Liver (tissue), 8 donors: ENCODE measurements at regions not wholly inside any gene's neighbourhood (a gene's known extent, or its start where the extent isn't known, plus 50 kb on each side); places are given as distances from the start of the nearest gene placed in this dataset.

Experiments
- DNase-seq: peaks from one replicate; pipeline ENCODE4 v3.0.0-alpha.2; 2017; ENCODE audit warnings: low spot score
- H3K27ac ChIP-seq, 2 donors: one replicate each; pipeline ENCODE4 v1.7.0; 2013; ENCODE audit warnings: inconsistent platforms in 2 of 2, low read length in 2 of 2, control low read depth in 1 of 2, low read depth in 1 of 2, mild to moderate bottlenecking in 1 of 2
- H3K27me3 ChIP-seq, 4 donors: one replicate each; pipeline versions ENCODE4 v1.6.1 to v1.7.0; 2013; ENCODE audit warnings: low read length in 3 of 4, inconsistent platforms in 1 of 4, mild to moderate bottlenecking in 1 of 4, moderate library complexity in 1 of 4; ENCODE audit not compliant: control insufficient read depth in 4 of 4, insufficient read depth in 4 of 4
- H3K36me3 ChIP-seq, 4 donors: one replicate each; pipeline versions ENCODE4 v1.6.1 to v1.7.0; 2013; ENCODE audit warnings: low read length in 3 of 4, mild to moderate bottlenecking in 3 of 4, low read depth in 1 of 4, moderate library complexity in 1 of 4; ENCODE audit not compliant: control insufficient read depth in 4 of 4, insufficient read depth in 3 of 4
- H3K4me1 ChIP-seq, 4 donors: one replicate each; pipeline versions ENCODE4 v1.6.1 to v1.7.0; 2013; ENCODE audit warnings: low read length in 3 of 4, mild to moderate bottlenecking in 3 of 4, moderate library complexity in 1 of 4; ENCODE audit not compliant: control insufficient read depth in 4 of 4, insufficient read depth in 4 of 4
- H3K4me3 ChIP-seq, 3 donors: one replicate each; pipeline versions ENCODE4 v1.6.1 to v1.7.0; 2013; ENCODE audit warnings: low read length in 3 of 3, control low read depth in 1 of 3, low read depth in 1 of 3, mild to moderate bottlenecking in 1 of 3
- H3K9ac ChIP-seq, 2 donors: one replicate each; pipeline ENCODE4 v1.7.0; 2013; ENCODE audit warnings: low read length in 2 of 2, mild to moderate bottlenecking in 2 of 2, moderate library complexity in 2 of 2, control low read depth in 1 of 2, low read depth in 1 of 2
- H3K9me3 ChIP-seq, 4 donors: one replicate each; pipeline versions ENCODE4 v1.6.1 to v1.7.0; 2013; ENCODE audit warnings: low read length in 3 of 4; ENCODE audit not compliant: control insufficient read depth in 4 of 4
- ATF3 ChIP-seq: IDR thresholded peaks from 2 replicates; pipeline ENCODE4 v1.6.1; 2016; ENCODE audit warnings: antibody characterized with exemption
- CTCF ChIP-seq: fragments of 150-350 bp; IDR thresholded peaks from 2 replicates; pipeline ENCODE4 v1.5.1; 2017; ENCODE audit warnings: improper control_type of control experiment, low read depth, low read length; ENCODE audit not compliant: missing input control
- EGR1 ChIP-seq, 2 donors: IDR thresholded peaks; 2 replicates each; pipeline ENCODE4 v1.6.1; 2016 to 2018; ENCODE audit warnings: antibody characterized with exemption in 2 of 2, low read depth in 2 of 2
- FOXA1 ChIP-seq: IDR thresholded peaks from 2 replicates; pipeline ENCODE4 v1.6.1; 2016; ENCODE audit warnings: antibody characterized with exemption
- FOXA2 ChIP-seq: IDR thresholded peaks from 2 replicates; pipeline ENCODE4 v1.6.1; 2016; ENCODE audit warnings: antibody characterized with exemption
- GABPA ChIP-seq, 2 donors: IDR thresholded peaks in 1 of 2; conservative IDR thresholded peaks in 1 of 2; 2 replicates each; pipeline ENCODE4 v1.6.1; 2016; ENCODE audit warnings: antibody characterized with exemption in 2 of 2, mild to moderate bottlenecking in 1 of 2, moderate library complexity in 1 of 2
- HNF4A ChIP-seq, 2 donors: conservative IDR thresholded peaks; 2 replicates each; pipeline ENCODE4 v1.6.1; 2016; ENCODE audit warnings: antibody characterized with exemption in 2 of 2, mild to moderate bottlenecking in 2 of 2
- HNF4G ChIP-seq: IDR thresholded peaks from 2 replicates; pipeline ENCODE4 v1.6.1; 2016; ENCODE audit warnings: antibody characterized with exemption
- JUND ChIP-seq, 2 donors: IDR thresholded peaks; 2 replicates each; pipeline ENCODE4 v1.6.1; 2016; ENCODE audit warnings: antibody characterized with exemption in 2 of 2
- MAX ChIP-seq: IDR thresholded peaks from 2 replicates; pipeline ENCODE4 v1.6.1; 2016; ENCODE audit warnings: antibody characterized with exemption
- NR2F2 ChIP-seq: IDR thresholded peaks from 2 replicates; pipeline ENCODE4 v1.6.1; 2016; ENCODE audit warnings: antibody characterized with exemption
- RAD21 ChIP-seq, 2 donors: IDR thresholded peaks; 2 replicates each; pipeline ENCODE4 v1.6.1; 2016; ENCODE audit warnings: antibody characterized with exemption in 2 of 2, mild to moderate bottlenecking in 2 of 2
- REST ChIP-seq: IDR thresholded peaks from 2 replicates; pipeline ENCODE4 v1.6.1; 2016; ENCODE audit warnings: antibody characterized with exemption, mild to moderate bottlenecking
- RXRA ChIP-seq, 2 donors: IDR thresholded peaks; 2 replicates each; pipeline ENCODE4 v1.6.1; 2017 to 2018; ENCODE audit warnings: antibody characterized with exemption in 2 of 2, mild to moderate bottlenecking in 1 of 2
- SP1 ChIP-seq: IDR thresholded peaks from 2 replicates; pipeline ENCODE4 v1.6.1; 2018; ENCODE audit warnings: antibody characterized with exemption, mild to moderate bottlenecking
- TAF1 ChIP-seq: conservative IDR thresholded peaks from 2 replicates; pipeline ENCODE4 v1.6.1; 2016; ENCODE audit warnings: antibody characterized with exemption, mild to moderate bottlenecking
- YY1 ChIP-seq: IDR thresholded peaks from 2 replicates; pipeline ENCODE4 v1.6.1; 2016; ENCODE audit warnings: antibody characterized with exemption, mild to moderate bottlenecking
- ZBTB33 ChIP-seq: IDR thresholded peaks from 2 replicates; pipeline ENCODE4 v1.6.1; 2016; ENCODE audit warnings: antibody characterized with exemption
- WGBS: extraction: QIAGEN DNeasy Blood & Tissue Kit; methylation state at CpG from one replicate; pipeline ENCODE4 v1.1.7; 2013; 5-methylcytosine and 5-hydroxymethylcytosine counted together
- donor health status: healthy.
- donor health status: healthy.
- donor health status: healthy.
- donor health status: healthy.
- donor health status: healthy.

- H3K27me3 ChIP-seq = no peaks in the 10 kb centered on the region
- no peak overlapping the region for H3K4me3 ChIP-seq
- TF ChIP-seq ATF3 (no peak), FOXA2 (no peak), REST (no peak), CTCF (no peak), FOXA1 (no peak), GABPA (IDR thresholded peaks at IDR 0.05 in 1 of 2, conservative IDR thresholded peaks at IDR 0.05 in 1 of 2) (no peak), ZBTB33 (no peak), MAX (no peak), JUND (IDR thresholded peaks at IDR 0.05) (no peak), NR2F2 (no peak), RAD21 (IDR thresholded peaks at IDR 0.05) (no peak), YY1 (no peak), HNF4A (conservative IDR thresholded peaks at IDR 0.05) (no peak)
- no peaks in the 10 kb centered on the region for H3K9me3 ChIP-seq
- H3K4me1 ChIP-seq = no peaks in the 10 kb centered on the region
- no peak overlapping the region for H3K9ac ChIP-seq
- DNase-seq = no peak
- WGBS = 86% methylated on average over 2 of the region's 2 CpGs
- H3K36me3 ChIP-seq = no peaks in the 10 kb centered on the region
- H3K27ac ChIP-seq = no peak overlapping the region
Measured at GRCh38 chr17:14448818-14449217, 147.9 kb downstream of the HS3ST3B1 start.

- H3K27me3 ChIP-seq = no peaks in the 10 kb centered on the region
- H3K27ac ChIP-seq = no peak overlapping the region
- no peak for DNase-seq
- no peaks in the 10 kb centered on the region for H3K36me3 ChIP-seq
- no peaks in the 10 kb centered on the region for H3K9me3 ChIP-seq
- no peak overlapping the region for H3K4me3 ChIP-seq
- no peaks in the 10 kb centered on the region for H3K4me1 ChIP-seq
- H3K9ac ChIP-seq = no peak overlapping the region
- 81% methylated on average over 2 of the region's 2 CpGs for WGBS
- TF ChIP-seq HNF4G = no peak
- no peak for TF ChIP-seq REST
- no peak for TF ChIP-seq RXRA (IDR thresholded peaks at IDR 0.05)
- TF ChIP-seq SP1 = no peak
- TF ChIP-seq ATF3 = no peak
- TF ChIP-seq CTCF = no peak
- no peak for TF ChIP-seq TAF1
- TF ChIP-seq RAD21 (IDR thresholded peaks at IDR 0.05) = no peak
- no peak for TF ChIP-seq JUND (IDR thresholded peaks at IDR 0.05)
- no peak for TF ChIP-seq FOXA1
- TF ChIP-seq EGR1 (IDR thresholded peaks at IDR 0.05; ENCODE audit: low read depth in 2 of 2) = no peak
Measured at GRCh38 chr17:14446825-14447224, 145.9 kb downstream of the HS3ST3B1 start.
